ENCODE measurements at regions not wholly inside any gene's neighbourhood (a gene's known extent, or its start where the extent isn't known, plus 50 kb on each side); places are given as distances from the start of the nearest gene placed in this dataset.

DNA sequence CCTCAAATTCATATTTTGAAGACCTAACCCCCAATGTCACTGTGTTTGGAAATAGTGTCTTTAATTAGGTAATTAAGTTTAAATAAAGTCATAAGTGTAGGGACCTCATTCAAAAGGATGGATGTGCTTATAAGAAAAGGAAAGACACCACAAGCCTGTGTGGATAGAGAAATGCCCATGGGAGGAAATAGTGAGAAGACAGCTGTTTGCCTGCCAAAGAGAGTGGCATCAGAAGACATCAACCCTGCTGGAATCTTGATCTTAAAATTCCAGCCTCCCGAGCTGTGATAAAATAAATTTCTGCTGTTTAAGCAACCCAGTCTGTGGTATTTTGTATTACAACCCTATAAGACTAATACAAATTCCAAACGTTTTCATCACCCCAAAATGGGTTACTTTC, 1867.9 kb upstream of the NUDT12 start:
- ChIA-PET CTCF (no interaction called here), POLR2A (no interaction called here)
- no peaks in the 10 kb centered on the region for H3K4me1 ChIP-seq (ENCODE audit: control insufficient read depth, extremely low read depth, insufficient read depth, low read length)
- H3K27ac ChIP-seq (ENCODE audit: insufficient read depth, low read depth, low read length) = no peak overlapping the region
- no peak for DNase-seq (ENCODE audit: low read depth, low spot score)
- H3K9me1 ChIP-seq (replicated peaks; ENCODE audit: control insufficient read depth, extremely low read depth, insufficient read depth, low read length) = no peaks in the 10 kb centered on the region
- no peak overlapping the region for H2AFZ ChIP-seq (ENCODE audit: low read depth, low read length)
- no peaks in the 10 kb centered on the region for H3K79me2 ChIP-seq (ENCODE audit: control insufficient read depth, insufficient read depth, low read length)
- no peak for FAIRE-seq
- no peaks in the 10 kb centered on the region for H3K27me3 ChIP-seq (ENCODE audit: control insufficient read depth in 2 of 2, insufficient read depth in 2 of 2, low read length in 2 of 2)
- TF ChIP-seq JUN (IDR thresholded peaks at IDR 0.05; ENCODE audit: borderline replicate concordance, insufficient read depth, insufficient read length, low read depth) (no peak), FOS (IDR thresholded peaks at IDR 0.05; ENCODE audit: borderline replicate concordance, insufficient read depth, low read length) (no peak), POLR2AphosphoS5 (IDR thresholded peaks at IDR 0.05; ENCODE audit: insufficient read depth, low read depth, low read length) (no peak), EZH2 (IDR thresholded peaks at IDR 0.05; ENCODE audit: borderline replicate concordance, low read depth, low read length, severe bottlenecking) (no peak), GATA2 (IDR thresholded peaks at IDR 0.05; ENCODE audit: insufficient read depth, insufficient read length, low read depth, low read length) (no peak), POLR2A (IDR thresholded peaks at IDR 0.05; ENCODE audit: low read depth, low read length) (no peak), MYC (IDR thresholded peaks at IDR 0.05; ENCODE audit: low read depth, low read length) (no peak)
- TF ChIP-seq, protein P1, sequence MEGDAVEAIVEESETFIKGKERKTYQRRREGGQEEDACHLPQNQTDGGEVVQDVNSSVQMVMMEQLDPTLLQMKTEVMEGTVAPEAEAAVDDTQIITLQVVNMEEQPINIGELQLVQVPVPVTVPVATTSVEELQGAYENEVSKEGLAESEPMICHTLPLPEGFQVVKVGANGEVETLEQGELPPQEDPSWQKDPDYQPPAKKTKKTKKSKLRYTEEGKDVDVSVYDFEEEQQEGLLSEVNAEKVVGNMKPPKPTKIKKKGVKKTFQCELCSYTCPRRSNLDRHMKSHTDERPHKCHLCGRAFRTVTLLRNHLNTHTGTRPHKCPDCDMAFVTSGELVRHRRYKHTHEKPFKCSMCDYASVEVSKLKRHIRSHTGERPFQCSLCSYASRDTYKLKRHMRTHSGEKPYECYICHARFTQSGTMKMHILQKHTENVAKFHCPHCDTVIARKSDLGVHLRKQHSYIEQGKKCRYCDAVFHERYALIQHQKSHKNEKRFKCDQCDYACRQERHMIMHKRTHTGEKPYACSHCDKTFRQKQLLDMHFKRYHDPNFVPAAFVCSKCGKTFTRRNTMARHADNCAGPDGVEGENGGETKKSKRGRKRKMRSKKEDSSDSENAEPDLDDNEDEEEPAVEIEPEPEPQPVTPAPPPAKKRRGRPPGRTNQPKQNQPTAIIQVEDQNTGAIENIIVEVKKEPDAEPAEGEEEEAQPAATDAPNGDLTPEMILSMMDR (IDR thresholded peaks at IDR 0.05; ENCODE audit: extremely low read depth in 1 of 2, insufficient read depth in 1 of 2, low read depth in 1 of 2, low read length in 2 of 2) = no peak
- TF ChIP-seq, protein P2, sequence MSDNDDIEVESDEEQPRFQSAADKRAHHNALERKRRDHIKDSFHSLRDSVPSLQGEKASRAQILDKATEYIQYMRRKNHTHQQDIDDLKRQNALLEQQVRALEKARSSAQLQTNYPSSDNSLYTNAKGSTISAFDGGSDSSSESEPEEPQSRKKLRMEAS (IDR thresholded peaks at IDR 0.05; ENCODE audit: insufficient read depth, insufficient read length) = no peak
- no peaks in the 10 kb centered on the region for H4K20me1 ChIP-seq (replicated peaks; ENCODE audit: control insufficient read depth, extremely low read depth, insufficient read depth, low read length)
- dilution Hi-C loops (cut with MboI; ENCODE audit: extremely low pct_ligation_motif_present, low sequenced_read_pairs) (no loop called here), intact Hi-C loops (cut with micrococcal nuclease) (no loop called here)
- H3K4me2 ChIP-seq (ENCODE audit: insufficient read depth, low read length) = no peak overlapping the region
- H3K9me3 ChIP-seq (replicated peaks; ENCODE audit: control insufficient read depth, insufficient read depth, low read length) = no peaks in the 10 kb centered on the region
- BruUV-seq (replicated peaks) = no TSS peak
- H3K4me3 ChIP-seq (replicated peaks in 1 of 3; ENCODE audit: insufficient read depth in 1 of 3, low read depth in 1 of 3, low read length in 3 of 3) = no peak overlapping the region
- H3K36me3 ChIP-seq (ENCODE audit: control insufficient read depth in 2 of 2, extremely low read depth in 1 of 2, insufficient read depth in 2 of 2, low read length in 2 of 2) = no peaks in the 10 kb centered on the region
- no peak overlapping the region for H3K9ac ChIP-seq (replicated peaks; ENCODE audit: extremely low read depth, insufficient read depth, low read length)

Data from endothelial cell of umbilical vein (primary cell).